Inflammatory macrophage treated with lipopolysaccharide for 4 hours (primary cell): ENCODE measurements at regions not wholly inside any gene's neighbourhood (a gene's known extent, or its start where the extent isn't known, plus 50 kb on each side); places are given as distances from the start of the nearest gene placed in this dataset.
A peak's percentile ranks its signal among the peaks of the same experiment; 100 is the strongest.

Source experiments
- DNase-seq: peaks from one replicate; pipeline ENCODE4 v3.0.0-alpha.2; 2020

DNA sequence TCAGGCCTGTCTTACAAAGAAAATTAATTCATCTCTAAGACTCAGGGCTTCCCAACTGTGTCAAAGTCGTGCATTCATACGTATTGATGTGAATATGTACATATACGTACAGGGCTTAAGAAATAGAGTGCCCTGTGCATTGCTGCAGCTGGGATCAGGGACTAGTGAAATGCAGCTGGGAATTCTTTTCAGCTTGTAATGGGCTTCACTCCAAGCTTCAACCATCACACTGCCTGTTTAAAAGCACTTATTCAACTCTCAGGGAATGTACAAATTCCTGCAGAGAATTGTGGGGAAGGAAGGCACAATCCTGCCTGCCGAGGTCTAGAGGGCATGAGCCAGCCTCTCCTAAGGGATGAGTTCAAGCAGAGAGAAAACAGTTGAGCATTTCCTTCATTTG is 59.6 kb upstream of the MAN2A1 start:
- no peak for DNase-seq

- no peak for DNase-seq
Measured at GRCh38 chr5:109628591-109628990, 61.1 kb upstream of the MAN2A1 start.

GRCh38 chr5:109621266-109621665 is 68.5 kb upstream of the MAN2A1 start:
- peak; percentile 36 for DNase-seq

GRCh38 chr5:109620651-109621050 is 69.1 kb upstream of the MAN2A1 start:
- DNase-seq: peak; percentile 13

GRCh38 chr5:109619606-109620005 is 70.1 kb upstream of the MAN2A1 start:
- peak; percentile 5 for DNase-seq

DNA sequence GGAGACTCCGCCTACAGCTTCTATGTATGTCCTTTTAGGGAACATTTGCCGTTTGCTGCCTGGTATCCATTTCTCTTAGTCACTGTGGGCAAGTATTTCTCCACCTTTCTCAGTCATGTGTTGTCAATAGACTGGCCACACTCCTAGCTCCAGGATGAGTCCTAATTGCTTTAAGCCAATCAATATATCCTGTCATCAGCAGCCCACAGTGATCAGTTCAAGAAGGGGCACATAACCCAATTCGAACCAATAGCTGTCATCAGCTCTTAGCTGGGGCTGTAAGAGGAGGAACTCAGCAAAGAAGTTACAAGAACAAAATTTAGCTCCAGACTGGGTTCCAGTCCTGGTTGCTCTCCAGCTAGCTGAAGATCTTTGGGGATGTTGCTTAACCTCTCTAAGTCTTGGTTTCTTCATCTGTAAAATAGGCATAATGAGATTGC is 70.7 kb upstream of the MAN2A1 start:
- peak; percentile 61 for DNase-seq

DNA sequence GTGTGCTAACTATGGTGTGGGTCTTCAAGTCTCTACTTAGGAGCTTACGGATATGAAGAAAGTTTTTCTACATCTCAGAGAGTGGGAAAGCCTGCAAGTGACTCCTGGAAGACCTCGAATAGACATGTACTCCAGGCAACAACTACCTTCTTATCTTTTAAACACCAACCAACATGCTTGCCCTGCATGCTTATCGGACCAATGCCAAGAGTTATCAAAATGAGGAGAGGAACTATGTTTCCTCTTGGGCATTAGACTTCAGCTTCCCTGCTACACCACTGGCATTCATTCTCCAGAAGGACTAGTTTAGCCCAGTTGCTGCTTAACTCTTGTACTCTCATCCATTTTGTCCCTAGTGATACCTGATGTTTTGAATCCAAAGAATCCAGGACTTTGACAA is 74.7 kb upstream of the MAN2A1 start:
- DNase-seq: no peak

DNA sequence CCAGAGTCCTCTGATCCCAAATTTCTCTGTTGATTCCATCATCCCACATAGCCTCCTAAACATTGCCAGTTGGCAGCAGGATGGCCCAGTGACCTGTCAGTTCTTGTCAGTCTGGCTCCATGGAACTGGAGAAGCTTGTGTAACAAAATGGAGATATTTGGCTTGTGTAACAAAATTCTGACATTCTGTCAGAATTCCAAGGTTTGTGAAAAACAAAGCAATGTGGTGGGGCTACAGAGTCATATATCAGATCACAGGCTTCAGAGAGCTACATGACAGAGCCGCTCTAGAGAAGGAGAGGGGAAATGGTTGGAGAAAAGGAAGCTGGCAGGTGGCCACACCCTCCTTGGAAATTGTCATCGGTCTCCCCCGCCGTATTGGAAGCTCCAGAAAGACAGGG is 75.4 kb upstream of the MAN2A1 start:
- no peak for DNase-seq

DNA sequence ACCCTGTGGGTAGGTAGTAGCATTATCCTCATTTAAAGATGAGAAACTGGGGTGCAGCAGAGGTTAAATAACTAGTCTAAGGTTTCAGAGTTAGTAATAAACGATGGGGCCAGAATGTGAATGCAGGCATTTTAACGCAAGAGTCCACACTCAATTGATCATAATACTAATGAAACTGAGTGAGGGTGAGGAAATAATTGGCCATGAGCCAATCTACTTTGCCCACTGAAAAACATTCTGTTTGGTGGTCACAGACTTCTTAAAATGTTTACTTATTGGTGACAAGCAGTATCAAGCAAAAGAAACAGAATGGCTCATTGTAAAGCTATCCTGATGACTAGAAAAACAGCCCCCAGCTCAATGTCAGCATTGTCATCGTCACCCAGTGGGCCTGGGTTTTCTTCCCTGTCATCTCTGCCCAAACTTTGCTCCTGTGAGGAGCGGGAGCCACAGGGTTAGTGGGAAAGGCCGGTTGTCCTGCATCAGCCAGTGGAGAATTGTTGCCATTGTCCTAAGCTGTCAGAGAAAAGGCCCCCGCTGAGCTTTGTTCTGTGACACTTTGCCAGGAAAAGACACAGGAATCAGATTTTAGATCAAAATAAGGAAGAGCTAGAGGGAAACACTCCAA is 77.3 kb upstream of the MAN2A1 start:
- no peak for DNase-seq

DNA sequence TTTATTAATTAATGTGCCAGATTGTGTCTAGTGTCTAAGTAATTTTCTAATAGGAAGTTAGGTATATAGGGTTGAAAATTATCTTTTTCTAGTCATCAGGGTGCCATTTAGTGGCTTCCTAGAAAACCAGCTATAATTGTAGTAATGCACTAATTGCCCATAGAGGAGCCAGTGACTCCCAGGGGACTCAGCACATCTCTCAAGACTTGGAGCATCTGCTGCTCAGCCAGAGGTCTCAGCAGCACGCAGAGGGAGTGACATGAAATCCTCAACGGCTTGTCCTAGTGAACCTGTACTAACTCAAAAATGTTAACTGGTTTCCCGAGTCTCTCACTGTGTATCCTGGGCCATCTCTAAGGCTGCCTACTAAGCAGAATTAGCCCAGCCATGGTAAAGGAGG is 78.2 kb upstream of the MAN2A1 start:
- no peak for DNase-seq

DNA sequence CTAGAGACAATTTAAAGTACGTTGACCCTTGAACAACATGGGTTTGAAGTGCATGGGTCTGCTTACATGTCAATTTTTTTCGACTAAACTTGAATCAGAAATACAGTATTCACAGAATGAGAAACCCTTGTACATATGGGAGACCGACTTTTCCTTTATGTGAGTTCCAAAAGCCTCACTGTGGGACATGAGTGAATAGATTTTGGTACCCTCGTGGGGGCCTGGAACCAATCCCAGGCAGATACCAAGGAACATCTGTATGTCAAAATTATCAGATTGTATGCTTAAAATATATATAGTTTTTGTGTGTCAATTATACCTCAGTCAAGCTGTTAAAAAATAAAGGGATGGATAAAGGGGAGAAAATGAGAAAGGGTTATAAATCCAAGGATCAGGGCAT is 78.7 kb upstream of the MAN2A1 start:
- no peak for DNase-seq

DNA sequence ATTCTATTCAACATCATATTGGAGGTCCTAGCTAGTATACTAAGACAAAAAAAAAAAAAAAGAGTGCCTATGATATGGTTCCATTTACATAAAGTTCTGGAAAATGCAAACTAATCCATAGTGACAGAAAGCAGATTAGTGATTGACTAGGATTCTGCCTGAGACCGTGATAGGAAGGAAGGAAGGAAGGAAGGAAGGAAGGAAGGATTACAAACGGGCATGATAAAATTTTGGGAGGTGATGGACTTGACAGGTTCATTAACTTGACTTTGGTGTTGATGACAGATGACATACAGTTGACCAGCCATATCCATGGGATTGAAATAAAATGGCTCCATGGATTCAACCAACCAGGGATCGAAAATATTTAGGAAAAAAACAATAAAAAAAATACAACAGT is 79.1 kb upstream of the MAN2A1 start:
- no peak for DNase-seq

DNA sequence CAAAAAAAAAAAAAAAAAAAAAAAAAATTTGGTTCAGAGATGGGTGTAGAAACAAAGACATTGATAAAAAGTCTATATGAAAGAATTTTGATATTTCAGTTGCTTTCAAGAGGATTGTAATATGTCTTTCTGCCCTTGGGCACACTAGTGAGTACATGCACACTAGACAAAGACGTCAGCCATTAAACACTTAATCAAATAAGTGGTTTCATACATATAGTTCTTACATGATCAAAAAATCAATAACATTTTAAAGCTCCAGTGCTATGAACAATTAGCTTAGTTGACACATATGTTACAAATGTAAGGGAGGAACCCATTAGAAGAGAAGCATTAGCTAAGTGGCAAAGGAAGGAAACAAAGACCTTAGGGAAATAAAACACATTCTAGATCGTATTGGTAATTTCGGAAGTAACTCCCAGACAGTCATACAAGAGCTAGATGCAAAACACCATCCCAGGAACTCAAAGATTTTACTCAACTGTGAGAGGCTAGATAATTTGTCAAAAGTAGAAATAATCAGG is 84.5 kb upstream of the MAN2A1 start:
- no peak for DNase-seq

DNA sequence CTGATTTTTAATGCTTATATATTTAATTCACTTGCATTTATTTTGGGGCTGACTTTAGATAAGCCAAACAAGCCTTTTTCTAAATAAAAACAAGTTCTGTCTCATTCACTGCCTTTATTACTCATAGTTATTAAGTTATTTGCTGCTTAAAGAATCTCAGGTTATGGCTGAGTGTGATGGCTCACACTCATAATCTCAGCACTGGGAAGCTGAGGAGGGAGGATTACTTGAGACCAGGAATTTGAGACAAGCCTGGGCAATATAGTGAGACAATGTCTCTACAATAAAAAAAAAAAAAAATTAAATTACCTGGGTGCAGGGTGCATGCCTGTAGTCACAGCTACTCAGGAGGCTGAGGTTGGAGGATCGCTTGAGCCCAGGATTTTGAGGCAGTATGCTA is 85.0 kb upstream of the MAN2A1 start:
- DNase-seq: no peak

DNA sequence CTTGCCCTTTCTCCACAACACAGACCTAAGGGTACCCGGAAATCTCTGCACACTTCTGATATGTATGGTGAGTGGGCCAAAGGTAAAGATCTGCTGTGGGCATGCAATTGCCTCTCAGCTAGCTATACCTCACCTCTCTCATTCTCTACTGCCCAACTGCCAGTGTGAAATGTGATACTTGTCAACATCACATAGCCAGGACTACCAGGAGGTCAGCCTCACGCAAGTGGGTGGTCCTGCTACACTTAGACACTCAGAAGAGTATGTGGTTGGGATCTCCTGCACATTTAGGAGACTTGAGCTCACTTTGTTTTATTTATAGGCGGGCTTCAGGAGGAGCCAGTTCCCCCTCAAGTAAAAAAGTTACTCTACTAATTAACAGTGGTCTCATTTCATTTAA is 88.0 kb upstream of the MAN2A1 start:
- no peak for DNase-seq

- DNase-seq: no peak
Measured at GRCh38 chr5:109597893-109598292, 91.8 kb upstream of the MAN2A1 start.

- DNase-seq: no peak
Measured at GRCh38 chr5:109594217-109594616, 95.5 kb upstream of the MAN2A1 start.

DNA sequence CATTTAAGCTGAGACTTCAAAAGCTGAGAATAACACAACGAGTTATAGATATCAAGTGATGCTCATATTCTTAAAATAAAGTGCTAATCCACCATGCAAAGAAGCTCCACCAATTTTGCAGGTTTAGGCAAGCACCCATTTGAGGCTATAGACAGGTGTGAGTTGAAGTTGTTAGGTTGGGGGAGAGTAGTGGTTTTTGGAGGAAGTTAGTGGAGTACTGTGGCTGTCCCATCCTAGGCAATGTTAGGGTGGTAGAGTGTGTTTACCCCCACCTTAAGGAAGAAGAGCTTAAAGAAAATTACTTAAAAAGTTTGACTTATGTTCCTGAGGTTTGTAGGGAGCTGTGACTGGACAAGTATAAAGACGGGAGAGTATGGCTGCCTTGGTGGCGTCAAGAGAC is 98.9 kb upstream of the MAN2A1 start:
- DNase-seq: no peak

DNA sequence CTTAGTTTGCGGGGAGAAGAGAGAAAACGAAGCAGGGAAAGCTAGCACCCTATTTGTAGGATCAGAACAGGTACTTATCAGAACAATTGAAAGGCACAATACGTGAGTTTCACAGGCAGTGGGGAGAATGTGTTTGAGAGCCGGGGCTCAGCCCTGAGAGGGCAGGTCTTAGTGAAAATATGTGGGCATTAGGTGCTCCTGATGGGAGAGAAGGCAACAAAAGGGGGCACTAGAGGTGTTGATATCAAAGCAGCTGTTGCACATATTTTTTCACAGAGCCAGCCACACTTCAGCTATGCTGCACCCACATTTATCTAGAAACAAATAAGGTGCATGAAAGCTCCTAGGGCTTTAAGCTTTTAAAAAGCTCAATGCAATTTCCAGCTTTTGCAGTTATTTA is 99.7 kb upstream of the MAN2A1 start:
- DNase-seq: no peak

DNA sequence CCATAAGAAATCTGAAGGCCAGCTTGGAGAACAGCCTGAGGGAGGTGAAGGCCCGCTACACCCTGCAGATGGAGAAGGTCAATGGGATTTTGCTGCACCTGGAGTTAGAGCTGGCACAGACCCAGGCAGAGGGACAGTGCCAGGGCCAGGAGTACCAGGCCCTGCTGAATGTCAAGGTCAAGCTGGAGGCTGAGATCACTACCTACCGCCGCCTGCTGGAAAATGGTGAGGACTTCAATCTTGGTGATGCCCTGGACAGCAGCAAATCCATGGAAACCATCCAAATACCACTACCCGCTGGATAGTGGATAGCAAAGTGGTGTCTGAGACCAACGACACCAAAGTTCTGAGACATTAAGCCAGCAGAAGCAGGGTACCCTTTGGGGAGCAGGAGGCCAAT is 100.5 kb upstream of the MAN2A1 start:
- DNase-seq: no peak

DNA sequence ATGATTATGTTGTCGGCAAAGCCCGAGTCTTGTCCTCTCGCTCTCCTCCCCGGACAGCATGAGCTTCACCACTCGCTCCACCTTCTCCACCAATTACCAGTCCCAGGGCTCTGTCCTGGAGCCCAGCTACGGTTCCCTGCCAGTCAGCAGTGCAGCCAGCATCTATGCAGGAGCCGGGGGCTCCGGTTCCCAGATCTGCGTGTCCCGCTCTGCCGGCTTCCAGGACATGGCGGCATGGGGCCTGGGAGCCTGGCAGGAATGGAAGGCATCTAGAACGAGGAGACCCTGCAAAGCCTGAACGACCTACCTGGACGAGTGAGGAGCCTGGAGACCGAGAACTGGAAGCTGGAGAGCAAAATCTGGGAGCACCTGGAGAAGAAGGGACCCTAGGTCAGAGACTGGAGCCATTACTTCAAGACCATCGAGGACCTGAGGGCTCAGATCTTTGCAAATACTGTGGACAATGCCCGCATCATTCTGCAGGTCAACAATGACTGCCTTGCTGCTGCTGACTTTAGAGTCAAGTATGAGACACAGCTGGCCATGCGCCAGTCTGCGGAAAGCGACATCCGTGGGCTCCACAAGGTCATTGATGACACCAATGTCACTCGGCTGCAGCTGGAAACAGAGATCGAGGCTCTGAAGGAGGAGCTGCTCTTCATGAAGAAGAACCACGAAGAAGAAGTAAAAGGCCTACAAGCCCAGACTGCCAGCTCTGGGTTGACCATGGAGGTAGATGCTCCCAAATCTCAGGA is 101.3 kb upstream of the MAN2A1 start:
- no peak for DNase-seq

DNA sequence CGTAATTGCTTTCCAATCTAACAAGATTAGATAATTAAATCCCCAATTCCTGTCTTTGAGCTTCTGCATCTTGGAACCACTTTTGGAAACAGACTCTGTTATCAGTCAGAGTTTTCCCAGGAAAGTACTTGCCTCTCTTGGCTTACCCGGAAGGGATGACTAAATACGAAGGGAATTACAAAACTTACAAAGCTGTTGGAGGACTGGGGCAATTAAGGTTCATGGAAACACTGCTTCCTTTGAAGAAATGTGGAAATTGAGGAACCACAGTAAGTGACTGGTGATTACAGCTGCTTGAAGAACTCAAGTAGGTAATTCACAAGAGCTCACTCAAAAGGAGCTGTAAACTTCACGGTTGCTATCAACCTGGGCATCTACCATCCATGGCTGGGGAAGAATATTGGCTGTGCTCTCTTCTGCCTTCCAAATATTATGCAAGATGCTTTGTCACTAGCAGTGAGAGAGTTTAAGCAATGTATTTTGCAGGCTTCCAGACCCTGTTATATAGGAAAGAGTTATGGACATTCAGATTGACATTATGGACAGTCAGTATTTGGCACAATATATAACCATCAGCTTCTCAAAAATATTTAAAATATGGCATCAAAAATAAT is 104.6 kb upstream of the MAN2A1 start:
- DNase-seq: peak; percentile 0

- DNase-seq: no peak
Measured at GRCh38 chr5:109580225-109580624, 109.5 kb upstream of the MAN2A1 start.

DNA sequence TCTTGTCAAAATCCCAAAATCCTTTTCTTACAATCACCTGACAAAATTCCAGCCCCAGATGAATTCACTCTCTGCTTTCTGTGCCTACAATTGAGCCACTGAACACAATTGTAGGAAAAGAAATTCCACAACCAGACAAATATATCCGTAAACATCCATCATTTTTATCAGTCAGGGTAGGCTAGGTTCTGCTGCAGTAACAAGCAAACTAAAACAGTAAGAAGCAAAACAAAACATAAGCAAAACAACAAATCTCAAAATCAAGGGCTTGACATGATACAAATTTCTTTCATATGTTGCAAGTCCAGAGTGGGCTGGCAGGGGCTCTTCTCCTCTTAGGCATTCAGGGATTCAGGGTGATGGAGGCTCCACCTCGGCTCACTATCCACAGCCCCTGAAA is 114.2 kb upstream of the MAN2A1 start:
- no peak for DNase-seq
